ENCODE measurements at regions not wholly inside any gene's neighbourhood (a gene's known extent, or its start where the extent isn't known, plus 50 kb on each side); places are given as distances from the start of the nearest gene placed in this dataset.

DNA sequence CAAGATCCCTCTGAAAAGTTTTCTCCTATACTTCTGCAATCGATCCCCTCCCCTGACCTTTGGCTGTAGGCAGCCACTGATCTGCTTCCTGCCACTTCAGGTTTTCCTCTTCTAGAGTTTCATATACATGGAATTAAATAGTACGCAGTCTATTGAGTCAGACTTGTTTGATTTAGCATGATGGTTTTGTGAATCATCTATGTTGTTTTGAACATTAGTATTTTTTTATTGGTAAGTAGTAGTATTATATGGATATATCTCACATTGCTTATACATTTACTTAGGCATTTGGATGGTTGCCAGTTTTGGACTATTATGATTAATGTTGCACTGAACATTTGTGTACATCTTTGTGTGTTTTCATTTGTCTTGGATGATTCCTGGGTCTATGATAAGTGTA, 518.0 kb downstream of the CD109 start:
- H3K4me3 ChIP-seq: no peak overlapping the region
- H3K9me3 ChIP-seq: no peaks in the 10 kb centered on the region
- intact Hi-C loops (cut with DNase I): no loop called here
- no peaks in the 10 kb centered on the region for H3K27me3 ChIP-seq (replicated peaks; ENCODE audit: insufficient read depth)
- TF ChIP-seq, protein P1, sequence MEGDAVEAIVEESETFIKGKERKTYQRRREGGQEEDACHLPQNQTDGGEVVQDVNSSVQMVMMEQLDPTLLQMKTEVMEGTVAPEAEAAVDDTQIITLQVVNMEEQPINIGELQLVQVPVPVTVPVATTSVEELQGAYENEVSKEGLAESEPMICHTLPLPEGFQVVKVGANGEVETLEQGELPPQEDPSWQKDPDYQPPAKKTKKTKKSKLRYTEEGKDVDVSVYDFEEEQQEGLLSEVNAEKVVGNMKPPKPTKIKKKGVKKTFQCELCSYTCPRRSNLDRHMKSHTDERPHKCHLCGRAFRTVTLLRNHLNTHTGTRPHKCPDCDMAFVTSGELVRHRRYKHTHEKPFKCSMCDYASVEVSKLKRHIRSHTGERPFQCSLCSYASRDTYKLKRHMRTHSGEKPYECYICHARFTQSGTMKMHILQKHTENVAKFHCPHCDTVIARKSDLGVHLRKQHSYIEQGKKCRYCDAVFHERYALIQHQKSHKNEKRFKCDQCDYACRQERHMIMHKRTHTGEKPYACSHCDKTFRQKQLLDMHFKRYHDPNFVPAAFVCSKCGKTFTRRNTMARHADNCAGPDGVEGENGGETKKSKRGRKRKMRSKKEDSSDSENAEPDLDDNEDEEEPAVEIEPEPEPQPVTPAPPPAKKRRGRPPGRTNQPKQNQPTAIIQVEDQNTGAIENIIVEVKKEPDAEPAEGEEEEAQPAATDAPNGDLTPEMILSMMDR (IDR thresholded peaks at IDR 0.05): no peak
- TF ChIP-seq POLR2A (IDR thresholded peaks at IDR 0.05): no peak
- no peak for TF ChIP-seq POLR2AphosphoS5 (IDR thresholded peaks at IDR 0.05)
- DNase-seq (ENCODE audit: low spot score): no peak
- no peaks in the 10 kb centered on the region for H3K36me3 ChIP-seq
- WGBS: 63% methylated on average over 2 of the region's 2 CpGs
- H3K27ac ChIP-seq: no peak overlapping the region
- H3K4me1 ChIP-seq (replicated peaks): no peaks in the 10 kb centered on the region

DNA sequence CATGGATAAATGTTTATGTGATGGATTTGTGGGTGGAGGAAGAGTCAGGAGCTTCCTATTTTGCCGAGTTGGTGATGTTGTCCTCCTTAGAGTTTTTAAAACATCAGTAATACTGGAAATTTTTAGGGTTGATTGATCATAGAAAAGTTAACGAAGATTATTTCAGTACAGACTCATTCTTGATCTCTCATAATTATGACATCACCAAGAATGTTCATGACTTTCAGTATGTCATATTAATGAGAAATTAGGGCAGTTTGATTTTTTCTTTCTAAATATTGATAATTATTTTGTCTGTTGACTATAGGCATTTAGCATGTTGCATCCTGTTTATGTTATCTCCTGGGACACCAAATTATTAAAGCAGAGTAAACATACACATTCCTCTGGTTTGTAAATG, 512.2 kb downstream of the CD109 start:
- no peaks in the 10 kb centered on the region for H3K36me3 ChIP-seq
- TF ChIP-seq POLR2AphosphoS5 (IDR thresholded peaks at IDR 0.05): no peak
- TF ChIP-seq, protein P1 (IDR thresholded peaks at IDR 0.05): no peak
- TF ChIP-seq POLR2A (IDR thresholded peaks at IDR 0.05): no peak
- no peak overlapping the region for H3K4me3 ChIP-seq
- DNase-seq (ENCODE audit: low spot score): no peak
- no peak overlapping the region for H3K27ac ChIP-seq
- H3K27me3 ChIP-seq (replicated peaks; ENCODE audit: insufficient read depth): no peaks in the 10 kb centered on the region
- intact Hi-C loops (cut with DNase I): no loop called here
- WGBS: 82% methylated on average over 2 of the region's 2 CpGs
- H3K4me1 ChIP-seq (replicated peaks): no peaks in the 10 kb centered on the region
- no peaks in the 10 kb centered on the region for H3K9me3 ChIP-seq

DNA sequence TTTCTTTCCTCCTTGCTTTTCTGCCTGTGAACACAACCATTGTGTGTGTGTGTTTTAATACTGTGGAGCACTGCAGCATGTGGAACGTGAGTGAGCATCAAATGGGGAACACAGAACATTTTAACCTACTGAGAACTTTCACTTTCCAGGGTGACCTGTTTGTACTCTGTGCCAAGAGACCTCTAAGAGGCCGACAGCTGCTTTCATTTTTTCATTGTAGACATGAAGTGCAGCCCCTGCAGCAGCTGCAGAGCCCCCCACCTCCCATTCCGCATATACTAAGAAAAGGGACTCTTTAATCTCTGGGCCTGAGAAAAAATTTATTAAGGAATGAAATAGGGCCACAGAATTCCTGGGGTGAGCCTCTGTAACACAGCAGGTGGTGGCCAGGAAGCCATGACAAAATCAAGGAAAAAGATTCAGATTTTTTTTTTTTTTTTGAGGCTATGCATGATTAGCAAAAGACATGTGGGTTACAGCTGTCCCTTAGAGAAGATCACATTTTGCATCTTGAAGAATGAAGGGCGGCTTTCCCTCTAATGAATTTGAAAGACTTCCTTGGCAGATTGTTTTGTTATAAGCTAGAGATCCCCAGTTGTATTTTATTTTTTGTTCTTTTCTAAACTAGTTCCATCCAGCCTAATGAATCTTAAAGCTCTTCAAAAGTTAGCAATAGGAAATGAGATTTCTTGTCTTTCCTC, 503.4 kb downstream of the CD109 start:
- no peaks in the 10 kb centered on the region for H3K9me3 ChIP-seq
- H3K27me3 ChIP-seq (replicated peaks; ENCODE audit: insufficient read depth): no peaks in the 10 kb centered on the region
- intact Hi-C loops (cut with DNase I): no loop called here
- WGBS: 82% methylated on average over 4 of the region's 4 CpGs
- no peak for TF ChIP-seq POLR2AphosphoS5 (IDR thresholded peaks at IDR 0.05)
- no peak for DNase-seq (ENCODE audit: low spot score)
- H3K36me3 ChIP-seq: no peaks in the 10 kb centered on the region
- H3K4me3 ChIP-seq: no peak overlapping the region
- no peak overlapping the region for H3K27ac ChIP-seq
- H3K4me1 ChIP-seq (replicated peaks): no peaks in the 10 kb centered on the region

DNA sequence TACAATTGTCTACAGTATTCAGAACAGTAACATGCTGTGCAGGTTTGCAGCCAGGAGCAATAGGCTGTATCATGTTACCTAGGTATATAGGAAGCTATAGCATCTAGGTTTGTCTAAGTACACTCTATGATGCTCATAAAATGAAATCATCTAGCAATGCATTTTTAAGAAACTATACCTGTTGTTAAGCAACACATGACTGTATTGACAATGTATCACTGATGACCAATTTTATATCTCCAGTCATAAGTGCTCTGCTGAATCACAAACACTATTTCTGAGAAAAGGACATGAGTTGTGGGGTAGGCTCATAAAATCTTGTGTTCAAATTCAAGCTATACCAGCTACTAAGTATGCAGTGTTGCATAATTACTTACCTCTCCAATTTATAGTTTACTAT, 501.3 kb downstream of the CD109 start:
- TF ChIP-seq POLR2A (IDR thresholded peaks at IDR 0.05): no peak
- TF ChIP-seq, protein P1 (IDR thresholded peaks at IDR 0.05): no peak
- TF ChIP-seq POLR2AphosphoS5 (IDR thresholded peaks at IDR 0.05): no peak
- Histone ChIP-seq H3K4me1 (replicated peaks) (no peaks in the 10 kb centered on the region), H3K27ac (no peak overlapping the region), H3K36me3 (no peaks in the 10 kb centered on the region), H3K9me3 (no peaks in the 10 kb centered on the region), H3K4me3 (no peak overlapping the region), H3K27me3 (replicated peaks; ENCODE audit: insufficient read depth) (no peaks in the 10 kb centered on the region)
- intact Hi-C loops (cut with DNase I): no loop called here
- no peak for DNase-seq (ENCODE audit: low spot score)

DNA sequence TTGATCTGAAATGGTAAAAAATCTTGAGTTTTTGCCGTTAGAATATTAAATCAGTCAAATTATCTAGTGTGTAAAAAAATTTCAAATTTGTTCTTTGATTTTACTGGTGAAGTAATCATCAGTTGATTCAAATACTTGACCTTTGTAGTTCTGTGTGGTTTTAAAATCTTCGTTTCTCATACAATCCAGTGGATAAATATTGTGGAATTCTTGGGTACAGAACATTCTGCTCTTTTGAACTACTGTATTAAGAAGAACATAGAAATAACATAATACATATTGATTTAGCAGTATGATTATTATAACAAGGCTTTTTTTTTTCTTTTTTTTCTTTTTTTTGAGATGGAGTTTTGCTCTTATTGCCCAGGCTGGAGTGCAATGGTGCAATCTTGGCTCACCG, 491.8 kb downstream of the CD109 start:
- no peak overlapping the region for H3K27ac ChIP-seq
- intact Hi-C loops (cut with DNase I): no loop called here
- no peaks in the 10 kb centered on the region for H3K36me3 ChIP-seq
- no peak overlapping the region for H3K4me3 ChIP-seq
- H3K9me3 ChIP-seq: no peaks in the 10 kb centered on the region
- TF ChIP-seq, protein P1 (IDR thresholded peaks at IDR 0.05): no peak
- TF ChIP-seq POLR2AphosphoS5 (IDR thresholded peaks at IDR 0.05) (no peak), POLR2A (IDR thresholded peaks at IDR 0.05) (no peak)
- 87% methylated on average over 3 of the region's 3 CpGs for WGBS
- DNase-seq (ENCODE audit: low spot score): no peak
- no peaks in the 10 kb centered on the region for H3K27me3 ChIP-seq (replicated peaks; ENCODE audit: insufficient read depth)
- H3K4me1 ChIP-seq (replicated peaks): no peaks in the 10 kb centered on the region
